GM23338 (cell line): ENCODE measurements at regions not wholly inside any gene's neighbourhood (a gene's known extent, or its start where the extent isn't known, plus 50 kb on each side); places are given as distances from the start of the nearest gene placed in this dataset.

Experiments used
- ATAC-seq: fragments of 200-7000 bp; cut with Tn5 transposase; 3 replicates; pipeline ENCODE4 v1.9.1; 2020
- DNase-seq: peaks from one replicate; pipeline ENCODE4 v3.0.0-alpha.2; 2015; ENCODE audit warnings: low spot score
- H2AFZ ChIP-seq: fragments of 200-600 bp; sonication (generic); 2 replicates; pipeline ENCODE4 v1.8.0; 2016; ENCODE audit warnings: antibody characterized with exemption, mild to moderate bottlenecking, moderate library complexity
- H3F3A ChIP-seq: fragments of 200-600 bp; sonication (generic); replicated peaks from 2 replicates; pipeline ENCODE4 v1.8.0; 2017; ENCODE audit warnings: antibody characterized with exemption, mixed run types, low read depth
- H3K27ac ChIP-seq: fragments of 200-600 bp; sonication (generic); 2 replicates; pipeline ENCODE4 v1.6.1; 2016; ENCODE audit warnings: low read depth
- H3K27me3 ChIP-seq: fragments of 200-600 bp; sonication (generic); 2 replicates; pipeline ENCODE4 v1.8.0; 2016; ENCODE audit warnings: mild to moderate bottlenecking, mixed run types, moderate library complexity; ENCODE audit not compliant: insufficient read depth
- H3K36me3 ChIP-seq: fragments of 200-600 bp; sonication (generic); 2 replicates; pipeline ENCODE4 v1.8.0; 2016; ENCODE audit warnings: mild to moderate bottlenecking; ENCODE audit not compliant: insufficient read depth
- H3K4me1 ChIP-seq: fragments of 200-600 bp; sonication (generic); 2 replicates; pipeline ENCODE4 v1.8.0; 2016; ENCODE audit warnings: mild to moderate bottlenecking, moderate library complexity; ENCODE audit not compliant: insufficient read depth
- H3K4me2 ChIP-seq: fragments of 200-600 bp; sonication (generic); 2 replicates; pipeline ENCODE4 v1.7.1; 2017; ENCODE audit warnings: mixed run types
- H3K4me3 ChIP-seq: fragments of 200-600 bp; sonication (generic); 2 replicates; pipeline ENCODE4 v1.6.1; 2016; ENCODE audit warnings: mixed run types
- H3K79me2 ChIP-seq: fragments of 200-600 bp; sonication (generic); replicated peaks from 2 replicates; pipeline ENCODE4 v1.8.0; 2017; ENCODE audit warnings: mild to moderate bottlenecking; ENCODE audit not compliant: insufficient read depth
- H3K9me2 ChIP-seq: fragments of 200-600 bp; sonication (generic); 2 replicates; pipeline ENCODE4 v1.8.0; 2017; ENCODE audit not compliant: insufficient read depth
- H4K20me1 ChIP-seq: fragments of 200-600 bp; sonication (generic); replicated peaks from 2 replicates; pipeline ENCODE4 v1.8.0; 2017; ENCODE audit warnings: mild to moderate bottlenecking; ENCODE audit not compliant: insufficient read depth
- H3K27ac Mint-ChIP-seq: 2 replicates; pipeline ENCODE4 v1.8.0; 2020; ENCODE audit warnings: inconsistent platforms, mild to moderate bottlenecking, moderate library complexity, mixed read lengths
- H3K27me3 Mint-ChIP-seq: 3 replicates; pipeline ENCODE4 v1.8.0; 2022; ENCODE audit warnings: low read depth, mild to moderate bottlenecking, moderate library complexity, mixed read lengths, inconsistent platforms; ENCODE audit not compliant: insufficient read depth, poor library complexity
- H3K36me3 Mint-ChIP-seq: 3 replicates; pipeline ENCODE4 v1.8.0; 2021; ENCODE audit warnings: low read depth, mild to moderate bottlenecking, inconsistent platforms, moderate library complexity, mixed read lengths
- H3K4me1 Mint-ChIP-seq: 3 replicates; pipeline ENCODE4 v1.8.0; 2020; ENCODE audit warnings: mild to moderate bottlenecking, inconsistent platforms, mixed read lengths
- H3K4me3 Mint-ChIP-seq: 3 replicates; pipeline ENCODE4 v1.8.0; 2021; ENCODE audit warnings: moderate library complexity, mild to moderate bottlenecking, inconsistent platforms, mixed read lengths
- H3K9me3 Mint-ChIP-seq: 3 replicates; pipeline ENCODE4 v1.8.0; 2020; ENCODE audit warnings: moderate library complexity, mild to moderate bottlenecking, inconsistent platforms, mixed read lengths
- CREB1 ChIP-seq: fragments of 250-450 bp; sonication (Bioruptor Pico); IDR thresholded peaks from 2 replicates; pipeline ENCODE4 v1.5.0; 2020; ENCODE audit warnings: low read depth, mild to moderate bottlenecking, moderate library complexity
- CTCF ChIP-seq, 2 experiments: fragments of 200-600 bp in 1 of 2; sonication (generic) in 1 of 2; conservative IDR thresholded peaks; 2 replicates each; pipeline versions ENCODE4 v1.5.1 to v1.6.1; 2016 to 2017; ENCODE audit warnings: antibody characterized with exemption in 2 of 2, low read depth in 2 of 2, mild to moderate bottlenecking in 2 of 2, moderate library complexity in 1 of 2
- ETS1 ChIP-seq: IDR thresholded peaks from 2 replicates; pipeline ENCODE4 v1.6.1; 2016; ENCODE audit warnings: antibody characterized with exemption
- EZH2 ChIP-seq: fragments of 200-600 bp; sonication (generic); IDR thresholded peaks from one replicate; pipeline ENCODE4 v1.8.0; 2017; ENCODE audit warnings: antibody characterized with exemption, mild to moderate bottlenecking, low read depth; ENCODE audit not compliant: unreplicated experiment
- EZH2phosphoT487 ChIP-seq: fragments of 200-600 bp; sonication (generic); IDR thresholded peaks from one replicate; pipeline ENCODE4 v1.8.1; 2018; ENCODE audit warnings: antibody characterized with exemption; ENCODE audit not compliant: unreplicated experiment
- JUNB ChIP-seq: IDR thresholded peaks from one replicate; pipeline ENCODE4 v1.6.1; 2016; ENCODE audit warnings: antibody characterized with exemption; ENCODE audit not compliant: unreplicated experiment
- NANOG ChIP-seq: IDR thresholded peaks from 2 replicates; pipeline ENCODE4 v1.6.1; 2016; ENCODE audit warnings: antibody characterized with exemption, borderline replicate concordance
- REST ChIP-seq: IDR thresholded peaks from one replicate; pipeline ENCODE4 v1.6.1; 2018; ENCODE audit warnings: antibody characterized with exemption; ENCODE audit not compliant: unreplicated experiment
- STAT1 ChIP-seq: IDR thresholded peaks from one replicate; pipeline ENCODE4 v1.6.1; 2016; ENCODE audit warnings: antibody characterized with exemption; ENCODE audit not compliant: unreplicated experiment
- ZNF114 ChIP-seq: fragments of 250-450 bp; sonication (Bioruptor Pico); IDR thresholded peaks from 2 replicates; pipeline ENCODE4 v1.5.0; 2020; ENCODE audit warnings: mild to moderate bottlenecking, moderate library complexity
- ZNF462 ChIP-seq: fragments of 250-450 bp; sonication (Bioruptor Pico); IDR thresholded peaks from 2 replicates; pipeline ENCODE4 v1.5.0; 2020; ENCODE audit warnings: mild to moderate bottlenecking, moderate library complexity

GRCh38 chr4:117324851-117325491, 239.6 kb upstream of the TRAM1L1 start (continued):
- no peak for TF ChIP-seq CTCF (conservative IDR thresholded peaks at IDR 0.05; ENCODE audit: low read depth in 2 of 2)
- no peak for TF ChIP-seq STAT1
- TF ChIP-seq CREB1 (CRISPR knock-in tag): no peak
- TF ChIP-seq REST: no peak
- TF ChIP-seq ZNF114 (CRISPR knock-in tag): no peak
- TF ChIP-seq ETS1: no peak

GRCh38 chr4:117326091-117326490, 240.7 kb upstream of the TRAM1L1 start:
- no peaks in the 10 kb centered on the region for H3K36me3 ChIP-seq
- no peak overlapping the region for H3K4me2 ChIP-seq
- Mint-ChIP-seq H3K9me3 (peaks cover 2% of the 10 kb centered on the region; the same call in 2 of the 3 replicates), H3K4me3 (no peak overlapping the region), H3K27me3 (peaks cover 1% of the 10 kb centered on the region), H3K27ac (no peak overlapping the region), H3K36me3 (peaks cover 3% of the 10 kb centered on the region; the same call in 1 of the 3 replicates), H3K4me1 (no peaks in the 10 kb centered on the region)
- H3K79me2 ChIP-seq: no peaks in the 10 kb centered on the region
- no peak for DNase-seq
- H3F3A ChIP-seq: no peaks in the 10 kb centered on the region
- H3K9me2 ChIP-seq: no peaks in the 10 kb centered on the region
- no peaks in the 10 kb centered on the region for H3K27me3 ChIP-seq
- no peak overlapping the region for H3K27ac ChIP-seq
- no peak overlapping the region for H2AFZ ChIP-seq
- H3K4me1 ChIP-seq: no peaks in the 10 kb centered on the region
- no peak for ATAC-seq
- no peak overlapping the region for H3K4me3 ChIP-seq
- no peaks in the 10 kb centered on the region for H4K20me1 ChIP-seq
- no peak for TF ChIP-seq CREB1 (CRISPR knock-in tag)
- TF ChIP-seq NANOG: no peak
- no peak for TF ChIP-seq JUNB
- no peak for TF ChIP-seq ZNF462 (CRISPR knock-in tag)
- TF ChIP-seq ZNF114 (CRISPR knock-in tag): no peak
- no peak for TF ChIP-seq ETS1
- no peak for TF ChIP-seq EZH2
- TF ChIP-seq EZH2phosphoT487: no peak
